H1 (cell line): ENCODE measurements at regions not wholly inside any gene's neighbourhood (a gene's known extent, or its start where the extent isn't known, plus 50 kb on each side); places are given as distances from the start of the nearest gene placed in this dataset.

Experiments used
- CTCF ChIA-PET: fragments of 300-600 bp; sonication (Branson Sonifier 250); formaldehyde crosslinking; loops from one replicate; lab custom pipeline; 2021; ENCODE audit not compliant: partially characterized antibody; lab: Charles Lee
- POLR2A ChIA-PET: fragments of 300-600 bp; sonication (Branson Sonifier 250); formaldehyde crosslinking; loops from one replicate; lab custom pipeline; 2021; ENCODE audit warnings: inconsistent platforms; ENCODE audit not compliant: partially characterized antibody; lab: Charles Lee
- DNase-seq, 2 experiments: peaks; one replicate each; pipeline versions ENCODE4 v3.0.0 to v3.0.0-alpha.2; 2010 to 2022; ENCODE audit warnings: low spot score in 2 of 2, low read depth in 1 of 2, mixed read lengths in 1 of 2
- FAIRE-seq: peaks from 2 replicates; lab custom pipeline; 2011; peaks lifted over from hg19 to GRCh38; lab: Jason Lieb, UNC
- H2AFZ ChIP-seq: 2 replicates; pipeline ENCODE4 v1.8.1; 2012; ENCODE audit warnings: low read length, inconsistent platforms
- H2AK5ac ChIP-seq: 2 replicates; pipeline ENCODE4 v1.6.1; 2013; ENCODE audit warnings: low read depth, low read length
- H2BK120ac ChIP-seq: replicated peaks from 2 replicates; pipeline ENCODE3; 2013; ENCODE audit warnings: low read depth, low read length, inconsistent platforms
- H2BK12ac ChIP-seq: 2 replicates; pipeline ENCODE4 v1.6.1; 2013; ENCODE audit warnings: low read depth, low read length
- H2BK15ac ChIP-seq: 2 replicates; pipeline ENCODE4 v1.6.1; 2013; ENCODE audit warnings: low read length
- H2BK20ac ChIP-seq: 2 replicates; pipeline ENCODE4 v1.6.1; 2013; ENCODE audit warnings: low read length
- H2BK5ac ChIP-seq: 2 replicates; pipeline ENCODE4 v1.6.1; 2013; ENCODE audit warnings: low read depth, low read length
- H3K14ac ChIP-seq: 2 replicates; pipeline ENCODE4 v1.6.1; 2013; ENCODE audit warnings: inconsistent platforms; ENCODE audit not compliant: insufficient read length
- H3K18ac ChIP-seq: 2 replicates; pipeline ENCODE4 v1.6.1; 2013; ENCODE audit warnings: low read length; ENCODE audit errors: extremely low read depth
- H3K23ac ChIP-seq: 2 replicates; pipeline ENCODE4 v1.6.1; 2013; ENCODE audit warnings: inconsistent platforms; ENCODE audit not compliant: insufficient read length
- H3K23me2 ChIP-seq: 2 replicates; pipeline ENCODE4 v1.6.1; 2013; ENCODE audit warnings: low read depth, low read length
- H3K27ac ChIP-seq: 2 replicates; pipeline ENCODE4 v1.6.1; 2011; ENCODE audit warnings: low read depth, low read length, inconsistent platforms
- H3K27me3 ChIP-seq, 4 experiments: replicated peaks in 1 of 4; 1 replicate in 1 of 4; 2 replicates in 3 of 4; pipeline versions ENCODE4 v1.6.1 to v1.8.1; 2011 to 2013; ENCODE audit warnings: low read length in 3 of 4, mild to moderate bottlenecking in 3 of 4, inconsistent platforms in 2 of 4, mixed read lengths in 2 of 4, moderate library complexity in 1 of 4; ENCODE audit not compliant: control insufficient read depth in 3 of 4, insufficient read depth in 3 of 4; ENCODE audit errors: extremely low read depth in 1 of 4
- H3K36me3 ChIP-seq, 4 experiments: 2 replicates each; pipeline versions ENCODE4 v1.6.1 to v1.8.1; 2011 to 2013; ENCODE audit warnings: mild to moderate bottlenecking in 4 of 4, low read length in 3 of 4, moderate library complexity in 2 of 4, control low read depth in 1 of 4, inconsistent platforms in 1 of 4; ENCODE audit not compliant: insufficient read depth in 4 of 4, control insufficient read depth in 2 of 4
- H3K4ac ChIP-seq: replicated peaks from 2 replicates; pipeline ENCODE3; 2013; ENCODE audit warnings: low read length, low read depth, mixed read lengths, inconsistent platforms; ENCODE audit not compliant: insufficient read length
- H3K4me1 ChIP-seq, 4 experiments: replicated peaks in 1 of 4; 1 replicate in 1 of 4; 2 replicates in 3 of 4; pipeline versions ENCODE4 v1.6.1 to v1.8.1; 2011 to 2013; ENCODE audit warnings: low read length in 3 of 4, inconsistent platforms in 2 of 4, mixed read lengths in 1 of 4; ENCODE audit not compliant: insufficient read depth in 4 of 4, control insufficient read depth in 3 of 4
- H3K4me2 ChIP-seq, 2 experiments: 2 replicates each; pipeline versions ENCODE4 v1.6.1 to v1.8.1; 2011 to 2013; ENCODE audit warnings: low read depth in 2 of 2, low read length in 2 of 2, control low read depth in 1 of 2, inconsistent platforms in 1 of 2, mild to moderate bottlenecking in 1 of 2; ENCODE audit not compliant: insufficient read depth in 1 of 2
- H3K4me3 ChIP-seq, 4 experiments: fragments of 200-600, 300-600 bp in 1 of 4; sonication (generic), shearing (Covaris generic), sonication (Bioruptor Twin) in 1 of 4; 2 replicates each; pipeline versions ENCODE4 v1.5.1 to v1.8.1; 2011 to 2016; ENCODE audit warnings: low read length in 4 of 4, low read depth in 3 of 4, control low read depth in 2 of 4, inconsistent platforms in 2 of 4, mild to moderate bottlenecking in 2 of 4, mixed read lengths in 1 of 4, moderate library complexity in 1 of 4; ENCODE audit not compliant: insufficient read depth in 2 of 4; ENCODE audit errors: extremely low read depth in 1 of 4
- H3K56ac ChIP-seq: replicated peaks from 2 replicates; pipeline ENCODE3; 2013; ENCODE audit warnings: low read depth, mild to moderate bottlenecking, mixed read lengths, low read length, inconsistent platforms; ENCODE audit not compliant: insufficient read length
- H3K79me1 ChIP-seq: 2 replicates; pipeline ENCODE4 v1.6.1; 2013; ENCODE audit warnings: low read depth, low read length, control low read depth
- H3K79me2 ChIP-seq, 2 experiments: 2 replicates each; pipeline versions ENCODE4 v1.6.1 to v1.8.1; 2012 to 2013; ENCODE audit warnings: low read length in 2 of 2, mild to moderate bottlenecking in 2 of 2, inconsistent platforms in 1 of 2; ENCODE audit not compliant: insufficient read depth in 2 of 2, control insufficient read depth in 1 of 2
- H3K9ac ChIP-seq, 4 experiments: replicated peaks in 1 of 4; 1 replicate in 1 of 4; 2 replicates in 3 of 4; pipeline versions ENCODE4 v1.6.1 to v1.8.1; 2011 to 2013; ENCODE audit warnings: low read depth in 3 of 4, low read length in 3 of 4, control low read depth in 2 of 4, mild to moderate bottlenecking in 2 of 4, moderate library complexity in 2 of 4, inconsistent platforms in 1 of 4; ENCODE audit errors: extremely low read depth in 1 of 4
- H3K9me3 ChIP-seq, 2 experiments: 2 replicates each; pipeline versions ENCODE4 v1.6.1 to v1.8.1; 2012 to 2013; ENCODE audit warnings: mild to moderate bottlenecking in 2 of 2, moderate library complexity in 2 of 2, control low read depth in 1 of 2, inconsistent platforms in 1 of 2, low read depth in 1 of 2, low read length in 1 of 2, mixed read lengths in 1 of 2; ENCODE audit not compliant: insufficient read depth in 2 of 2
- H4K20me1 ChIP-seq, 2 experiments: replicated peaks in 1 of 2; 2 replicates each; pipeline versions ENCODE3 to v1.8.1; 2011 to 2013; ENCODE audit warnings: inconsistent platforms in 2 of 2, low read length in 2 of 2, mild to moderate bottlenecking in 1 of 2; ENCODE audit not compliant: insufficient read depth in 2 of 2, control insufficient read depth in 1 of 2
- H4K5ac ChIP-seq: 2 replicates; pipeline ENCODE4 v1.6.1; 2013; ENCODE audit warnings: low read length, low read depth, mixed read lengths, inconsistent platforms; ENCODE audit not compliant: insufficient read length
- H4K8ac ChIP-seq: 2 replicates; pipeline ENCODE4 v1.8.0; 2013; ENCODE audit warnings: mild to moderate bottlenecking, moderate library complexity, low read length, inconsistent platforms; ENCODE audit not compliant: insufficient read depth; ENCODE audit errors: extremely low read depth
- H4K91ac ChIP-seq: replicated peaks from 2 replicates; pipeline ENCODE3; 2013; ENCODE audit warnings: low read length, mixed read lengths, inconsistent platforms; ENCODE audit not compliant: insufficient read length
- CHD1 ChIP-seq: IDR thresholded peaks from 2 replicates; pipeline ENCODE4 v1.6.1; 2012; ENCODE audit warnings: low read depth, low read length, improper control_type of control experiment
- FOSL1 ChIP-seq: IDR thresholded peaks from 2 replicates; pipeline ENCODE4 v1.6.1; 2011; ENCODE audit warnings: mild to moderate bottlenecking, low read depth, low read length, moderate library complexity; ENCODE audit not compliant: insufficient read depth
- NRF1 ChIP-seq: IDR thresholded peaks from 2 replicates; pipeline ENCODE4 v1.6.1; 2011; ENCODE audit warnings: mild to moderate bottlenecking, low read depth, low read length, improper control_type of control experiment
- POLR2AphosphoS5 ChIP-seq: IDR thresholded peaks from 2 replicates; pipeline ENCODE4 v1.6.1; 2011; ENCODE audit warnings: low read depth, low read length
- WGBS, 2 experiments: shearing (Covaris generic) in 1 of 2; methylation state at CpG; one replicate each; pipeline versions ENCODE4 v1.1.6 to v1.1.7; 2013 to 2015; ENCODE audit warnings: low lambda C conversion rate in 2 of 2, mixed read lengths in 2 of 2, inconsistent platforms in 1 of 2, low coverage in 1 of 2, missing lambda C conversion rate in 1 of 2; ENCODE audit not compliant: insufficient replicate concordance in 2 of 2, insufficient coverage in 1 of 2, insufficient read length in 1 of 2; ENCODE audit errors: extremely low coverage in 1 of 2, missing lambda C conversion rate in 1 of 2; 5-methylcytosine and 5-hydroxymethylcytosine counted together

- CTCF ChIA-PET: interaction anchor here (0.6 to 1.0 kb wide), 3 partner anchors 18 to 619 kb away, joined by 3 read pairs; no protein-coding TSS in a partner anchor
- Histone ChIP-seq H3K14ac (no peak overlapping the region), H3K79me2 (no peaks in the 10 kb centered on the region), H3K79me1 (no peaks in the 10 kb centered on the region), H3K9ac (no peak overlapping the region), H3K4me3 (no peak overlapping the region), H3K56ac (no peak overlapping the region), H3K27ac (no peak overlapping the region), H3K36me3 (no peaks in the 10 kb centered on the region), H2BK5ac (peak overlapping the region; percentile 49; the same call in 1 of the 2 replicates), H2AK5ac (no peak overlapping the region), H4K91ac (peak overlapping the region; percentile 66), H4K5ac (no peak overlapping the region), H2BK20ac (peak overlapping the region; percentile 90; the same call in 1 of the 2 replicates), H3K4me2 (peak overlapping the region; percentile 12 to 16; a peak in 3 of 4 replicates), H4K8ac (no peak overlapping the region; the same call in 1 of the 2 replicates), H2BK12ac (peak overlapping the region; percentile 94; the same call in 1 of the 2 replicates), H3K4me1 (peaks cover 11 to 16% (median 13%) of the 10 kb centered on the region in 4 experiments; a peak in 6 of 7 replicates), H2AFZ (no peak overlapping the region), H3K9me3 (no peaks in the 10 kb centered on the region), H3K4ac (no peak overlapping the region), H2BK15ac (no peak overlapping the region), H3K18ac (peak overlapping the region; percentile 48; the same call in 1 of the 2 replicates), H2BK120ac (no peak overlapping the region), H4K20me1 (no peaks in the 10 kb centered on the region), H3K23ac (no peak overlapping the region), H3K23me2 (no peaks in the 10 kb centered on the region), H3K27me3 (no peaks in the 10 kb centered on the region)
- FAIRE-seq (no peak), DNase-seq (no peak)
- WGBS, 2 experiments: 74% methylated on average over 6 of the region's 6 CpGs; no CpG with 5 or more reads in 1 of the 2 experiments
- POLR2A ChIA-PET: no interaction called here
- TF ChIP-seq FOSL1 (no peak), CHD1 (no peak), NRF1 (no peak), POLR2AphosphoS5 (no peak)
Measured at GRCh38 chr1:228810878-228811711, 75.8 kb downstream of the RHOU start.
